GM12878 (cell line): ENCODE measurements at regions not wholly inside any gene's neighbourhood (a gene's known extent, or its start where the extent isn't known, plus 50 kb on each side); places are given as distances from the start of the nearest gene placed in this dataset.
"Not testable (repeated sequence)": the region's sequence is repeated elsewhere in the genome, so short reads cannot be mapped to it uniquely, and the experiment has no call there.

ENCODE experiments used
- ATAC-seq: fragments of 200-7000 bp; cut with Tn5 transposase; 3 replicates; pipeline ENCODE4 v1.9.1; 2020; ENCODE audit warnings: mild to moderate bottlenecking, moderate library complexity
- BruUV-seq: library from RNA; stranded (reverse); fragments of 400-500 nt; replicated peaks from 2 replicates; lab custom pipeline; 2021; lab: Mats Ljungman, UMichigan
- CTCF ChIA-PET: fragments of 300-600 bp; sonication (Branson Sonifier 250); formaldehyde crosslinking; extraction: SDS; loops from one replicate; lab custom pipeline; 2021; ENCODE audit warnings: inconsistent platforms; lab: Yijun Ruan, JAX
- POLR2A ChIA-PET: fragments of 350-600 bp; formaldehyde crosslinking; extraction: SDS; loops from one replicate; lab custom pipeline; 2021; ENCODE audit warnings: inconsistent platforms; lab: Charles Lee
- RAD21 ChIA-PET: fragments of 300-600 bp; sonication (Branson Sonifier 250); formaldehyde crosslinking; loops from one replicate; lab custom pipeline; 2023; ENCODE audit warnings: antibody characterized with exemption; ENCODE audit not compliant: unreplicated experiment; lab: Charles Lee
- SMC1A ChIA-PET: fragments of 300-600 bp; sonication (Branson Sonifier 250); formaldehyde crosslinking; loops from one replicate; lab custom pipeline; 2023; ENCODE audit not compliant: unreplicated experiment, uncharacterized antibody; lab: Charles Lee
- DNase-seq: peaks from one replicate; pipeline ENCODE4 v3.0.0-alpha.2; 2011; ENCODE audit warnings: low read depth, low spot score
- FAIRE-seq: peaks from 3 replicates; lab custom pipeline; 2011; peaks lifted over from hg19 to GRCh38; lab: Jason Lieb, UNC
- H2AFZ ChIP-seq: 2 replicates; pipeline ENCODE4 v1.6.0; 2011; ENCODE audit warnings: low read depth, low read length, control low read depth; ENCODE audit not compliant: control insufficient read depth
- H3K27ac ChIP-seq: 2 replicates; pipeline ENCODE4 v1.5.1; 2011; ENCODE audit warnings: control low read depth; ENCODE audit not compliant: control insufficient read depth, insufficient read depth
- H3K27me3 ChIP-seq, 2 experiments: replicated peaks in 1 of 2; 2 replicates each; pipeline versions ENCODE4 v1.6.0 to v1.6.1; 2011; ENCODE audit warnings: low read length in 1 of 2; ENCODE audit not compliant: control insufficient read depth in 2 of 2, insufficient read depth in 2 of 2
- H3K36me3 ChIP-seq, 2 experiments: 2 replicates each; pipeline ENCODE4 v1.5.1; 2011; ENCODE audit warnings: low read length in 1 of 2; ENCODE audit not compliant: control insufficient read depth in 2 of 2, insufficient read depth in 2 of 2
- H3K4me1 ChIP-seq: 2 replicates; pipeline ENCODE4 v1.6.1; 2011; ENCODE audit warnings: mild to moderate bottlenecking, low read length, moderate library complexity, mixed read lengths; ENCODE audit not compliant: control insufficient read depth, insufficient read depth
- H3K4me2 ChIP-seq: 2 replicates; pipeline ENCODE4 v1.6.0; 2011; ENCODE audit warnings: control low read depth; ENCODE audit not compliant: control insufficient read depth, insufficient read depth
- H3K4me3 ChIP-seq: fragments of 200-600 bp; sonication (generic); 2 replicates; pipeline ENCODE4 v1.5.1; 2016
- H3K79me2 ChIP-seq: 2 replicates; pipeline ENCODE4 v1.6.0; 2011; ENCODE audit warnings: low read length; ENCODE audit not compliant: control insufficient read depth, insufficient read depth
- H3K9ac ChIP-seq: 2 replicates; pipeline ENCODE4 v1.8.0; 2011; ENCODE audit warnings: low read length, control low read depth, mixed read lengths; ENCODE audit not compliant: control insufficient read depth, insufficient read depth
- H3K9me3 ChIP-seq: replicated peaks from 3 replicates; pipeline ENCODE4 v1.5.1; 2011; ENCODE audit warnings: mild to moderate bottlenecking, low read length; ENCODE audit not compliant: control insufficient read depth, insufficient read depth
- H4K20me1 ChIP-seq: 2 replicates; pipeline ENCODE4 v1.6.0; 2011; ENCODE audit not compliant: control insufficient read depth, insufficient read depth
- GABPA ChIP-seq: IDR thresholded peaks from 2 replicates; pipeline ENCODE4 v1.6.1; 2014; ENCODE audit warnings: antibody characterized with exemption, low read depth, mild to moderate bottlenecking, inconsistent platforms
- GATAD2B ChIP-seq: fragments of 450-650 bp; conservative IDR thresholded peaks from 2 replicates; pipeline ENCODE4 v1.6.1; 2017; ENCODE audit warnings: low read depth, mild to moderate bottlenecking, moderate library complexity
- JUNB ChIP-seq: IDR thresholded peaks from 2 replicates; pipeline ENCODE4 v1.6.1; 2016; ENCODE audit warnings: antibody characterized with exemption, mild to moderate bottlenecking
- KAT2A ChIP-seq: conservative IDR thresholded peaks from 2 replicates; pipeline ENCODE4 v1.6.1; 2011; ENCODE audit warnings: low read depth, low read length; ENCODE audit not compliant: control insufficient read depth
- RB1 ChIP-seq: fragments of 450-650 bp; formaldehyde crosslinking; IDR thresholded peaks from 2 replicates; pipeline ENCODE4 v1.6.1; 2017; ENCODE audit warnings: mild to moderate bottlenecking, borderline replicate concordance
- WGBS: methylation state at CpG from one replicate; pipeline ENCODE4 v1.1.6; 2016; ENCODE audit warnings: low lambda C conversion rate; ENCODE audit not compliant: insufficient replicate concordance, insufficient coverage; ENCODE audit errors: missing lambda C conversion rate; 5-methylcytosine and 5-hydroxymethylcytosine counted together
- in situ Hi-C: fragments of 300-500 bp; cut with MboI; formaldehyde crosslinking; loops from 9 replicates; pipeline ENCODE4 v1.14.3; 2018; ENCODE audit warnings: mixed read lengths
- intact Hi-C: fragments of 100-400 bp; cut with micrococcal nuclease; formaldehyde crosslinking; loops from one replicate; pipeline ENCODE4 v1.14.2; 2022; ENCODE audit not compliant: unreplicated experiment

DNA sequence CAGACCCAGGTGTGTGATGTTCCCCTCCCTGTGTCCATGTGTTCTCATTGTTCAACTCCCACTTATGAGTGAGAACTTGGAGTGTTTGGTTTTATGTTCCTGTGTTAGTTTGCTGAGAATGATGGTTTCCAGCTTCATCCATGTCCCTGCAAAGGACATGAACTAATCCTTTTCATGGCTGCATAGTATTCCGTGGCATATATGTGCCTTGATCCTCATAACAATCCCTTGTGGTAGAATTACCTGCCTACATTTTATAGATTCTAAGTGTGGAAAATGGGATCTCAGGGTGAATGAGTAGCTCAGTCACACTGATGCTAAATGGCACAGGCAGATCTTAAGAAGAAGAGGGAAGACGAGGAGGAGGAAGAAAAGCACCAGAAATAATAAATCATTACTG lies 202.7 kb downstream of the ALDH8A1 start:
- H3K27ac ChIP-seq, H3K4me2 ChIP-seq, H3K79me2 ChIP-seq, H2AFZ ChIP-seq, H3K9ac ChIP-seq, DNase-seq, H3K27me3 ChIP-seq, in situ Hi-C loops, H3K4me1 ChIP-seq, H3K4me3 ChIP-seq, BruUV-seq, FAIRE-seq, ATAC-seq, POLR2A ChIA-PET, H3K9me3 ChIP-seq, H4K20me1 ChIP-seq, RAD21 ChIA-PET, intact Hi-C loops, H3K36me3 ChIP-seq: not testable (repeated sequence)
- SMC1A ChIA-PET: interaction anchor here (0.6 to 1.3 kb wide), 3 partner anchors 15 to 463 kb away, joined by 3 read pairs; no protein-coding TSS in a partner anchor
- CTCF ChIA-PET: interaction anchor here (0.8 kb wide), 1 partner anchor 35 kb away, joined by 3 read pairs; no protein-coding TSS in a partner anchor
- WGBS: 25% methylated on average over 2 of the region's 2 CpGs

DNA sequence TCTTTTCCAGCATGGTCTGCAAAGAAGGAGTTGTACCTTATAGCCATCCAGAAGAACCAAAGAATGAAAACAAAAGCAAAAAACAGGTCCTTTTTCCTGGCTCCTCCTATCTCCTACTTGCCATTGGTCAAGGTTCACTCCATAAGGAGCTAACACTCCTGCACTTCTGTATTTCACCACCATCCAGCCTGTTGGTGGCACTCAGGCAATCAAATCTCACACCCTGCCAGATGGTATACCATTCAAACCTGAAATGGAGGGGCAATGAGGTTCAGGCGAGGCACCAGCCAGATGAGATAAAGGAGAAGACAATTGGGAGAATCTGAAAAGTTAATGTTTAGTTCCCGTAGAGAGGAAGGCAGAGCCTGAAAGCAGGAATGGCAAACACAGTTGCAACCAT lies 203.8 kb downstream of the ALDH8A1 start:
- FAIRE-seq: no peak
- ChIA-PET RAD21 (no interaction called here), CTCF (no interaction called here)
- TF ChIP-seq JUNB: no peak
- TF ChIP-seq GABPA: no peak
- no peak for TF ChIP-seq GATAD2B
- no peak for TF ChIP-seq KAT2A
- no peak for TF ChIP-seq RB1
- TF ChIP-seq, all 136 proteins: peak for 0
- no peaks in the 10 kb centered on the region for H3K79me2 ChIP-seq
- no peak overlapping the region for H3K9ac ChIP-seq
- H3K27ac ChIP-seq: no peak overlapping the region
- H3K4me3 ChIP-seq: no peak overlapping the region
- no peak overlapping the region for H2AFZ ChIP-seq
- DNase-seq (no peak), ATAC-seq (no peak)
- peaks cover 0 to 5% of the 10 kb centered on the region in 2 experiments; a peak in 1 of 4 replicates for H3K27me3 ChIP-seq
- H3K4me2 ChIP-seq: no peak overlapping the region
- 57% methylated on average over 2 of the region's 2 CpGs for WGBS
- intact Hi-C loops: no loop called here
- no peaks in the 10 kb centered on the region for H3K9me3 ChIP-seq
- ChIA-PET SMC1A (no interaction called here), POLR2A (no interaction called here)
- no peaks in the 10 kb centered on the region for H4K20me1 ChIP-seq
- no TSS peak for BruUV-seq
- no peaks in the 10 kb centered on the region for H3K36me3 ChIP-seq
- in situ Hi-C loops: no loop called here
- H3K4me1 ChIP-seq: no peaks in the 10 kb centered on the region

DNA sequence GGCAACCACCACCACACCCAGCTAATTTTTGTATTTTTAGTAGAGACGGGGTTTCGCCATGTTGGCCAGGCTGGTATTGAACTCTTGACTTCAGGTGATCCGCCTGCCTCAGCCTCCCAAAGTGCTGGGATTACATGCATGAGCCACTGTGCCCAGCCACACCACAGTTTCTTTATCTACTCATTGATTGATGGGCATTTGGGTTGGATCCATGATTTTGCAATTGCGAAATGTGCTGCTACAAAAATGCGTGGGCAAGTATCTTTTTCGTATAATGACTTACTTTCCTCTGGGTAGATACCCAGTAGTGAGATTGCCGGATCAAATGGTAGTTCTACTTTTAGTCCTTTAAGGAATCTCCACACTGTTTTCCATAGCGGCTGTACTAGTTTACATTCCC lies 204.7 kb downstream of the ALDH8A1 start:
- H4K20me1 ChIP-seq, POLR2A ChIA-PET, intact Hi-C loops, H3K9me3 ChIP-seq, H3K4me1 ChIP-seq, H3K79me2 ChIP-seq, DNase-seq, CTCF ChIA-PET, FAIRE-seq, H3K27me3 ChIP-seq, H3K27ac ChIP-seq, H3K36me3 ChIP-seq, SMC1A ChIA-PET, RAD21 ChIA-PET, H3K9ac ChIP-seq, H3K4me3 ChIP-seq, H3K4me2 ChIP-seq, in situ Hi-C loops, BruUV-seq, H2AFZ ChIP-seq, ATAC-seq: not testable (repeated sequence)
- 65% methylated on average over 8 of the region's 8 CpGs for WGBS
